Spleen (tissue), 11 donors: ENCODE measurements at regions not wholly inside any gene's neighbourhood (a gene's known extent, or its start where the extent isn't known, plus 50 kb on each side); places are given as distances from the start of the nearest gene placed in this dataset.

ENCODE experiments used
- DNase-seq: peaks from one replicate; pipeline ENCODE4 v3.0.0-alpha.2; 2020
- H3K27ac ChIP-seq, 8 donors: fragments of 200-600 bp; sonication (generic) in 7 of 8; 1 replicate in 4 of 8; 2 replicates in 4 of 8; pipeline versions ENCODE4 v1.5.0 to v1.8.0; 2016 to 2021; ENCODE audit warnings: inconsistent platforms in 4 of 8, mild to moderate bottlenecking in 4 of 8, moderate library complexity in 1 of 8
- H3K27me3 ChIP-seq, 7 donors: fragments of 200-600 bp; sonication (generic) in 6 of 7; replicated peaks in 1 of 7; 1 replicate in 4 of 7; 2 replicates in 3 of 7; pipeline versions ENCODE4 v1.5.0 to v1.8.0; 2016 to 2021; ENCODE audit warnings: inconsistent platforms in 3 of 7, mild to moderate bottlenecking in 1 of 7
- H3K36me3 ChIP-seq, 6 donors: fragments of 200-600 bp; sonication (generic) in 5 of 6; 1 replicate in 4 of 6; 2 replicates in 2 of 6; pipeline versions ENCODE4 v1.5.0 to v1.8.0; 2016 to 2021; ENCODE audit warnings: inconsistent platforms in 2 of 6
- H3K4me1 ChIP-seq, 6 donors: fragments of 200-600 bp; sonication (generic) in 5 of 6; 1 replicate in 3 of 6; 2 replicates in 3 of 6; pipeline versions ENCODE4 v1.5.0 to v1.8.0; 2016 to 2021; ENCODE audit warnings: inconsistent platforms in 3 of 6
- H3K4me3 ChIP-seq, 8 donors: fragments of 200-600 bp; sonication (generic) in 7 of 8; 1 replicate in 4 of 8; 2 replicates in 4 of 8; pipeline versions ENCODE4 v1.5.0 to v1.8.0; 2016 to 2021; ENCODE audit warnings: inconsistent platforms in 4 of 8, mild to moderate bottlenecking in 4 of 8, moderate library complexity in 2 of 8
- H3K9me3 ChIP-seq, 8 donors: fragments of 200-600 bp; sonication (generic) in 7 of 8; 1 replicate in 4 of 8; 2 replicates in 4 of 8; pipeline versions ENCODE4 v1.5.0 to v1.8.0; 2016 to 2021; ENCODE audit warnings: inconsistent platforms in 4 of 8
- CTCF ChIP-seq, 11 experiments: fragments of 200-600 bp in 7 of 11; fragments of 450-650 bp in 4 of 11; sonication (generic) in 4 of 11; IDR thresholded peaks in 8 of 11; conservative IDR thresholded peaks in 3 of 11; 1 replicate in 7 of 11; 2 replicates in 4 of 11; pipeline versions ENCODE4 v1.4.0 to v1.8.0; 2016 to 2021; ENCODE audit warnings: antibody characterized with exemption in 11 of 11, inconsistent platforms in 4 of 11, mild to moderate bottlenecking in 1 of 11
- POLR2A ChIP-seq, 3 donors: fragments of 450-650 bp; IDR thresholded peaks; one replicate each; pipeline ENCODE4 v1.5.1; 2017; ENCODE audit warnings: antibody characterized with exemption in 3 of 3, mild to moderate bottlenecking in 1 of 3
- POLR2AphosphoS5 ChIP-seq, 3 donors: sonication (generic); formaldehyde crosslinking; IDR thresholded peaks; one replicate each; pipeline ENCODE4 v1.5.1; 2017; ENCODE audit warnings: antibody characterized with exemption in 3 of 3
- WGBS, 5 donors: extraction: QIAGEN DNeasy Blood & Tissue Kit in 3 of 5; methylation state at CpG; one replicate each; pipeline versions ENCODE4 v1.1.5 to v1.1.7; 2013 to 2018; 5-methylcytosine and 5-hydroxymethylcytosine counted together
- intact Hi-C: fragments of 100-400 bp; cut with DNase I; formaldehyde crosslinking; loops from one replicate; pipeline ENCODE4 v1.15.0; 2023; ENCODE audit warnings: low total_unique reads
- donor health status: healthy with polysubstance abuse.
- donor health status: DM: no; HTN: no; CAD: no; lungs with moderate emphysema.
- donor health status: DM: no; HTN: no; CAD: no.
- donor health status: Bipolar disorder and iron deficiency.
- donor health status: healthy.
- donor health status: DM: no; HTN: no; CAD: no.
- donor health status: DM: yes; HTN: yes; CAD: no.

- Histone ChIP-seq H3K9me3 (peaks cover 0 to 12% (median 4%) of the 10 kb centered on the region in 8 donors), H3K36me3 (no peaks in the 10 kb centered on the region), H3K27ac (no peak overlapping the region), H3K4me1 (no peaks in the 10 kb centered on the region), H3K27me3 (no peaks in the 10 kb centered on the region), H3K4me3 (no peak overlapping the region)
- no peak for DNase-seq
- WGBS, 5 donors: 72 to 82% (median 78%) methylated on average over 3 of the region's 3 CpGs
- TF ChIP-seq POLR2AphosphoS5 (IDR thresholded peaks at IDR 0.05) (no peak), CTCF (IDR thresholded peaks at IDR 0.05 in 8 of 11, conservative IDR thresholded peaks at IDR 0.05 in 3 of 11) (no peak), POLR2A (IDR thresholded peaks at IDR 0.05) (no peak)
- intact Hi-C loops: no loop called here
These were observed 1148.8 kb downstream of the RAPGEF2 start for GRCh38 chr4:160251522-160252170.

GRCh38 chr4:160257318-160257717, 1154.4 kb downstream of the RAPGEF2 start:
- 58 to 93% (median 83%) methylated on average over 2 of the region's 2 CpGs for WGBS, 5 donors
- Histone ChIP-seq H3K4me1 (no peaks in the 10 kb centered on the region), H3K36me3 (no peaks in the 10 kb centered on the region), H3K9me3 (peaks cover 0 to 21% (median 11%) of the 10 kb centered on the region in 8 donors), H3K27me3 (no peaks in the 10 kb centered on the region), H3K4me3 (no peak overlapping the region), H3K27ac (no peak overlapping the region)
- TF ChIP-seq POLR2AphosphoS5 (IDR thresholded peaks at IDR 0.05) (no peak), POLR2A (IDR thresholded peaks at IDR 0.05) (no peak), CTCF (IDR thresholded peaks at IDR 0.05 in 8 of 11, conservative IDR thresholded peaks at IDR 0.05 in 3 of 11) (no peak)
- DNase-seq: no peak
- intact Hi-C loops: no loop called here

GRCh38 chr4:160265014-160265413, 1162.1 kb downstream of the RAPGEF2 start:
- WGBS, 5 donors: 49 to 75% (median 67%) methylated on average over 1 of the region's 1 CpG
- no peak overlapping the region for H3K4me3 ChIP-seq
- H3K27me3 ChIP-seq: no peaks in the 10 kb centered on the region
- DNase-seq: no peak
- no peak for TF ChIP-seq POLR2A (IDR thresholded peaks at IDR 0.05)
- TF ChIP-seq CTCF (IDR thresholded peaks at IDR 0.05 in 8 of 11, conservative IDR thresholded peaks at IDR 0.05 in 3 of 11): no peak
- no peak for TF ChIP-seq POLR2AphosphoS5 (IDR thresholded peaks at IDR 0.05)
- no peaks in the 10 kb centered on the region for H3K36me3 ChIP-seq
- no peak overlapping the region for H3K27ac ChIP-seq
- H3K4me1 ChIP-seq: no peaks in the 10 kb centered on the region
- H3K9me3 ChIP-seq: peaks cover 0 to 11% (median 3%) of the 10 kb centered on the region in 8 donors
- intact Hi-C loops: no loop called here

- H3K4me1 ChIP-seq: no peaks in the 10 kb centered on the region
- no peak overlapping the region for H3K27ac ChIP-seq
- intact Hi-C loops: no loop called here
- TF ChIP-seq CTCF (IDR thresholded peaks at IDR 0.05 in 8 of 11, conservative IDR thresholded peaks at IDR 0.05 in 3 of 11): no peak
- TF ChIP-seq POLR2A (IDR thresholded peaks at IDR 0.05): no peak
- TF ChIP-seq POLR2AphosphoS5 (IDR thresholded peaks at IDR 0.05): no peak
- peaks cover 0 to 18% (median 2%) of the 10 kb centered on the region in 8 donors for H3K9me3 ChIP-seq
- no peak for DNase-seq
- 88 to 98% (median 95%) methylated on average over 2 of the region's 2 CpGs for WGBS, 5 donors
- no peaks in the 10 kb centered on the region for H3K27me3 ChIP-seq
- H3K36me3 ChIP-seq: no peaks in the 10 kb centered on the region
- H3K4me3 ChIP-seq: no peak overlapping the region
These were observed 1163.0 kb downstream of the RAPGEF2 start for GRCh38 chr4:160265836-160266235.
